Mucosa of stomach (tissue), 1 donor: ENCODE measurements at regions not wholly inside any gene's neighbourhood (a gene's known extent, or its start where the extent isn't known, plus 50 kb on each side); places are given as distances from the start of the nearest gene placed in this dataset.

Source experiments
- H3K27me3 ChIP-seq: one replicate; pipeline ENCODE4 v1.7.0; 2013; ENCODE audit warnings: mild to moderate bottlenecking, low read length; ENCODE audit not compliant: control insufficient read depth, insufficient read depth
- H3K36me3 ChIP-seq: one replicate; pipeline ENCODE4 v1.7.0; 2013; ENCODE audit warnings: low read length; ENCODE audit not compliant: control insufficient read depth, insufficient read depth
- H3K4me1 ChIP-seq: one replicate; pipeline ENCODE4 v1.7.0; 2013; ENCODE audit warnings: mild to moderate bottlenecking, low read length; ENCODE audit not compliant: control insufficient read depth, insufficient read depth
- H3K4me3 ChIP-seq: one replicate; pipeline ENCODE4 v1.7.0; 2013; ENCODE audit warnings: low read length
- H3K9ac ChIP-seq: one replicate; pipeline ENCODE4 v1.7.0; 2013; ENCODE audit warnings: mild to moderate bottlenecking, low read length, moderate library complexity
- H3K9me3 ChIP-seq: one replicate; pipeline ENCODE4 v1.7.0; 2013; ENCODE audit warnings: mild to moderate bottlenecking, low read length, moderate library complexity; ENCODE audit not compliant: control insufficient read depth
- donor health status: Pancreatic carcinoma.

- H3K4me1 ChIP-seq = peaks cover 8% of the 10 kb centered on the region
- no peak overlapping the region for H3K9ac ChIP-seq
- H3K9me3 ChIP-seq = no peaks in the 10 kb centered on the region
- no peaks in the 10 kb centered on the region for H3K27me3 ChIP-seq
- no peaks in the 10 kb centered on the region for H3K36me3 ChIP-seq
- no peak overlapping the region for H3K4me3 ChIP-seq
Observed at GRCh38 chr2:41877114-41877678, 170.6 kb upstream of the PKDCC start.

- Histone ChIP-seq H3K36me3 (no peaks in the 10 kb centered on the region), H3K27me3 (no peaks in the 10 kb centered on the region), H3K4me1 (peaks cover 8% of the 10 kb centered on the region), H3K9me3 (no peaks in the 10 kb centered on the region), H3K4me3 (no peak overlapping the region), H3K9ac (no peak overlapping the region)
Observed at GRCh38 chr2:41878056-41878455, 169.8 kb upstream of the PKDCC start.

- Histone ChIP-seq H3K4me1 (peaks cover 8% of the 10 kb centered on the region), H3K9ac (no peak overlapping the region), H3K4me3 (no peak overlapping the region), H3K27me3 (no peaks in the 10 kb centered on the region), H3K36me3 (no peaks in the 10 kb centered on the region), H3K9me3 (no peaks in the 10 kb centered on the region)
Observed at GRCh38 chr2:41878716-41879234, 169.0 kb upstream of the PKDCC start.

- H3K4me1 ChIP-seq = peaks cover 8% of the 10 kb centered on the region
- H3K36me3 ChIP-seq = no peaks in the 10 kb centered on the region
- H3K27me3 ChIP-seq = no peaks in the 10 kb centered on the region
- no peaks in the 10 kb centered on the region for H3K9me3 ChIP-seq
- H3K9ac ChIP-seq = no peak overlapping the region
- H3K4me3 ChIP-seq = no peak overlapping the region
Observed at GRCh38 chr2:41879235-41879916, 168.4 kb upstream of the PKDCC start.

- Histone ChIP-seq H3K9me3 (no peaks in the 10 kb centered on the region), H3K4me3 (no peak overlapping the region), H3K9ac (no peak overlapping the region), H3K27me3 (no peaks in the 10 kb centered on the region), H3K36me3 (no peaks in the 10 kb centered on the region), H3K4me1 (peaks cover 8% of the 10 kb centered on the region)
Observed at GRCh38 chr2:41880561-41881243, 167.1 kb upstream of the PKDCC start.

GRCh38 chr2:41881249-41881648, 166.6 kb upstream of the PKDCC start:
- H3K4me3 ChIP-seq = no peak overlapping the region
- H3K27me3 ChIP-seq = no peaks in the 10 kb centered on the region
- H3K4me1 ChIP-seq = peaks cover 12% of the 10 kb centered on the region
- H3K36me3 ChIP-seq = no peaks in the 10 kb centered on the region
- no peaks in the 10 kb centered on the region for H3K9me3 ChIP-seq
- no peak overlapping the region for H3K9ac ChIP-seq

GRCh38 chr2:41884718-41885117, 163.1 kb upstream of the PKDCC start:
- no peak overlapping the region for H3K9ac ChIP-seq
- H3K4me1 ChIP-seq = peaks cover 10% of the 10 kb centered on the region
- H3K4me3 ChIP-seq = no peak overlapping the region
- no peaks in the 10 kb centered on the region for H3K9me3 ChIP-seq
- H3K36me3 ChIP-seq = no peaks in the 10 kb centered on the region
- H3K27me3 ChIP-seq = no peaks in the 10 kb centered on the region

- Histone ChIP-seq H3K9ac (no peak overlapping the region), H3K36me3 (no peaks in the 10 kb centered on the region), H3K27me3 (no peaks in the 10 kb centered on the region), H3K4me3 (no peak overlapping the region), H3K4me1 (peaks cover 10% of the 10 kb centered on the region), H3K9me3 (no peaks in the 10 kb centered on the region)
Observed at GRCh38 chr2:41886145-41886664, 161.6 kb upstream of the PKDCC start.

- H3K4me3 ChIP-seq = no peak overlapping the region
- H3K27me3 ChIP-seq = no peaks in the 10 kb centered on the region
- no peak overlapping the region for H3K9ac ChIP-seq
- H3K4me1 ChIP-seq = peaks cover 10% of the 10 kb centered on the region
- H3K36me3 ChIP-seq = no peaks in the 10 kb centered on the region
- H3K9me3 ChIP-seq = no peaks in the 10 kb centered on the region
Observed at GRCh38 chr2:41886757-41887156, 161.1 kb upstream of the PKDCC start.

- H3K27me3 ChIP-seq = no peaks in the 10 kb centered on the region
- peaks cover 10% of the 10 kb centered on the region for H3K4me1 ChIP-seq
- H3K9ac ChIP-seq = no peak overlapping the region
- H3K36me3 ChIP-seq = no peaks in the 10 kb centered on the region
- no peak overlapping the region for H3K4me3 ChIP-seq
- no peaks in the 10 kb centered on the region for H3K9me3 ChIP-seq
Observed at GRCh38 chr2:41890341-41890740, 157.5 kb upstream of the PKDCC start.

- Histone ChIP-seq H3K9ac (no peak overlapping the region), H3K4me3 (no peak overlapping the region), H3K9me3 (no peaks in the 10 kb centered on the region), H3K4me1 (no peaks in the 10 kb centered on the region), H3K36me3 (no peaks in the 10 kb centered on the region), H3K27me3 (no peaks in the 10 kb centered on the region)
Observed at GRCh38 chr2:41892476-41892875, 155.3 kb upstream of the PKDCC start.
